Lower leg skin (tissue), 4 donors: ENCODE measurements at regions not wholly inside any gene's neighbourhood (a gene's known extent, or its start where the extent isn't known, plus 50 kb on each side); places are given as distances from the start of the nearest gene placed in this dataset.

ENCODE experiments used
- DNase-seq, 2 donors: peaks; one replicate each; pipeline ENCODE4 v3.0.0-alpha.2; 2019; ENCODE audit warnings: low spot score in 2 of 2
- H3K4me3 ChIP-seq: fragments of 200-600 bp; sonication (generic); 2 replicates; pipeline ENCODE4 v1.5.1; 2017; ENCODE audit warnings: mild to moderate bottlenecking, low read depth; ENCODE audit not compliant: poor library complexity, severe bottlenecking
- CTCF ChIP-seq, 3 donors: fragments of 450-650 bp; IDR thresholded peaks; one replicate each; pipeline ENCODE4 v1.5.1; 2016; ENCODE audit warnings: antibody characterized with exemption in 3 of 3, mild to moderate bottlenecking in 3 of 3, moderate library complexity in 2 of 3
- POLR2A ChIP-seq, 2 donors: fragments of 450-650 bp; IDR thresholded peaks; one replicate each; pipeline ENCODE4 v1.6.1; 2016 to 2017; ENCODE audit warnings: antibody characterized with exemption in 2 of 2, mild to moderate bottlenecking in 1 of 2, moderate library complexity in 1 of 2
- WGBS, 2 donors: methylation state at CpG; one replicate each; pipeline ENCODE4 v1.1.5; 2018; 5-methylcytosine and 5-hydroxymethylcytosine counted together
- intact Hi-C: fragments of 100-400 bp; cut with DNase I; formaldehyde crosslinking; loops from one replicate; pipeline ENCODE4 v1.15.0; 2023; ENCODE audit warnings: low total_unique reads

GRCh38 chr4:107156443-107156842, 120.3 kb upstream of the DKK2 start:
- no peak for DNase-seq
- no peak for TF ChIP-seq POLR2A (IDR thresholded peaks at IDR 0.05)
- no peak for TF ChIP-seq CTCF (IDR thresholded peaks at IDR 0.05)
- intact Hi-C loops, result no loop called here
- H3K4me3 ChIP-seq, result no peak overlapping the region

GRCh38 chr4:107155366-107155765, 119.3 kb upstream of the DKK2 start:
- intact Hi-C loops, result no loop called here
- WGBS, 2 donors, result 52 to 66% methylated on average over 2 of the region's 2 CpGs
- no peak for DNase-seq
- no peak overlapping the region for H3K4me3 ChIP-seq
- TF ChIP-seq POLR2A (IDR thresholded peaks at IDR 0.05), result no peak
- no peak for TF ChIP-seq CTCF (IDR thresholded peaks at IDR 0.05)

GRCh38 chr4:107153956-107154355, 117.8 kb upstream of the DKK2 start:
- intact Hi-C loops, result no loop called here
- WGBS, 2 donors, result 19 to 39% methylated on average over 2 of the region's 2 CpGs
- no peak overlapping the region for H3K4me3 ChIP-seq
- no peak for DNase-seq
- TF ChIP-seq CTCF (IDR thresholded peaks at IDR 0.05) (no peak), POLR2A (IDR thresholded peaks at IDR 0.05) (no peak)

GRCh38 chr4:107153228-107153627, 117.1 kb upstream of the DKK2 start:
- intact Hi-C loops, result no loop called here
- 63 to 78% methylated on average over 4 of the region's 4 CpGs for WGBS, 2 donors
- no peak for TF ChIP-seq CTCF (IDR thresholded peaks at IDR 0.05)
- TF ChIP-seq POLR2A (IDR thresholded peaks at IDR 0.05), result no peak
- no peak for DNase-seq
- H3K4me3 ChIP-seq, result no peak overlapping the region

GRCh38 chr4:107151173-107151572, 115.1 kb upstream of the DKK2 start:
- WGBS, 2 donors, result 85 to 87% methylated on average over 1 of the region's 1 CpG
- no peak overlapping the region for H3K4me3 ChIP-seq
- TF ChIP-seq CTCF (IDR thresholded peaks at IDR 0.05) (no peak), POLR2A (IDR thresholded peaks at IDR 0.05) (no peak)
- intact Hi-C loops, result no loop called here
- no peak for DNase-seq

- TF ChIP-seq CTCF (IDR thresholded peaks at IDR 0.05), result no peak
- no peak for TF ChIP-seq POLR2A (IDR thresholded peaks at IDR 0.05)
- DNase-seq, result no peak
- no peak overlapping the region for H3K4me3 ChIP-seq
- WGBS, 2 donors, result 84 to 86% methylated on average over 1 of the region's 1 CpG
- intact Hi-C loops, result no loop called here
Observed at GRCh38 chr4:107148904-107149303, 112.8 kb upstream of the DKK2 start.
